ENCODE measurements at regions not wholly inside any gene's neighbourhood (a gene's known extent, or its start where the extent isn't known, plus 50 kb on each side); places are given as distances from the start of the nearest gene placed in this dataset.

GRCh38 chrX:97842468-97843199 lies 958.9 kb downstream of the RPA4 start:
- intact Hi-C loops (cut with DNase I) = no loop called here
- H3K9me3 ChIP-seq = no peaks in the 10 kb centered on the region
- ATAC-seq (no peak), FAIRE-seq (no peak), DNase-seq (peak in 2 of 6 donors; percentile 8 to 58)
- H3K36me3 ChIP-seq = no peaks in the 10 kb centered on the region
- no peaks in the 10 kb centered on the region for H3K27me3 ChIP-seq
- no peak overlapping the region for H3K4me3 ChIP-seq
- 94 to 96% methylated on average over 35 of the region's 35 CpGs for WGBS, 2 donors
- no peak overlapping the region for H3K27ac ChIP-seq
- no peak for TF ChIP-seq CTCF (IDR thresholded peaks at IDR 0.05)
- H3K4me1 ChIP-seq = no peaks in the 10 kb centered on the region

GRCh38 chrX:97843200-97843811 lies 959.6 kb downstream of the RPA4 start:
- 93 to 95% methylated on average over 30 of the region's 30 CpGs for WGBS, 2 donors
- no peak for FAIRE-seq

GRCh38 chrX:97844161-97844560 lies 960.5 kb downstream of the RPA4 start:
- no peaks in the 10 kb centered on the region for H3K4me1 ChIP-seq
- ATAC-seq = no peak
- H3K27ac ChIP-seq = no peak overlapping the region
- no peaks in the 10 kb centered on the region for H3K36me3 ChIP-seq
- no peak overlapping the region for H3K4me3 ChIP-seq
- H3K9me3 ChIP-seq = no peaks in the 10 kb centered on the region
- intact Hi-C loops (cut with DNase I) = no loop called here
- peak in 1 of 6 donors; percentile 8 for DNase-seq
- FAIRE-seq = no peak
- no peak for TF ChIP-seq CTCF (IDR thresholded peaks at IDR 0.05)
- no peaks in the 10 kb centered on the region for H3K27me3 ChIP-seq
- 89 to 94% methylated on average over 18 of the region's 18 CpGs for WGBS, 2 donors

More at GRCh38 chrX:97843200-97843811, 959.6 kb downstream of the RPA4 start:
- intact Hi-C loops (cut with DNase I) = no loop called here
- ATAC-seq (no peak), DNase-seq (peak in 1 of 6 donors; percentile 43)
- no peak for TF ChIP-seq CTCF (IDR thresholded peaks at IDR 0.05)
- no peaks in the 10 kb centered on the region for H3K36me3 ChIP-seq
- H3K9me3 ChIP-seq = no peaks in the 10 kb centered on the region
- H3K27me3 ChIP-seq = no peaks in the 10 kb centered on the region
- H3K4me1 ChIP-seq = no peaks in the 10 kb centered on the region
- no peak overlapping the region for H3K27ac ChIP-seq
- no peak overlapping the region for H3K4me3 ChIP-seq

- ATAC-seq = no peak
- no peak for FAIRE-seq
- Histone ChIP-seq H3K4me3 (no peak overlapping the region), H3K9me3 (no peaks in the 10 kb centered on the region), H3K4me1 (no peaks in the 10 kb centered on the region), H3K27me3 (no peaks in the 10 kb centered on the region), H3K36me3 (no peaks in the 10 kb centered on the region), H3K27ac (no peak overlapping the region)
- 88 to 92% methylated on average over 16 of the region's 16 CpGs for WGBS, 2 donors
- peak in 2 of 6 donors; percentile 3 to 25 for DNase-seq
- intact Hi-C loops (cut with DNase I) = no loop called here
- no peak for TF ChIP-seq CTCF (IDR thresholded peaks at IDR 0.05)
Measured at GRCh38 chrX:97844943-97845342, 961.2 kb downstream of the RPA4 start.

GRCh38 chrX:97845451-97845850 lies 961.7 kb downstream of the RPA4 start:
- no peak for FAIRE-seq
- WGBS, 2 donors = 93 to 97% methylated on average over 18 of the region's 18 CpGs
- intact Hi-C loops (cut with DNase I) = no loop called here

More at GRCh38 chrX:97845451-97845850, 961.7 kb downstream of the RPA4 start:
- H3K27ac ChIP-seq = no peak overlapping the region
- TF ChIP-seq CTCF (IDR thresholded peaks at IDR 0.05) = no peak
- no peak overlapping the region for H3K4me3 ChIP-seq
- ATAC-seq (no peak), DNase-seq (peak in 1 of 6 donors; percentile 20)
- no peaks in the 10 kb centered on the region for H3K4me1 ChIP-seq
- no peaks in the 10 kb centered on the region for H3K27me3 ChIP-seq
- no peaks in the 10 kb centered on the region for H3K9me3 ChIP-seq
- no peaks in the 10 kb centered on the region for H3K36me3 ChIP-seq

Data from pancreas (tissue), 10 donors.